ENCODE measurements at regions not wholly inside any gene's neighbourhood (a gene's known extent, or its start where the extent isn't known, plus 50 kb on each side); places are given as distances from the start of the nearest gene placed in this dataset.

- H3K4me1 ChIP-seq = no peaks in the 10 kb centered on the region
- DNase-seq = no peak
- H3K27ac ChIP-seq = no peak overlapping the region
- H3K9me3 ChIP-seq = no peaks in the 10 kb centered on the region
- intact Hi-C loops (cut with DNase I) = no loop called here
- H3K4me3 ChIP-seq (replicated peaks in 1 of 3) = no peak overlapping the region
- TF ChIP-seq POLR2A (IDR thresholded peaks at IDR 0.05) (no peak), CTCF (IDR thresholded peaks at IDR 0.05) (no peak)
- H3K27me3 ChIP-seq = no peaks in the 10 kb centered on the region
- 68 to 72% methylated on average over 8 of the region's 8 CpGs for WGBS, 2 donors
- H3K36me3 ChIP-seq = no peaks in the 10 kb centered on the region
Measured at GRCh38 chr15:27619204-27619603, 479.9 kb downstream of the OCA2 start.

DNA sequence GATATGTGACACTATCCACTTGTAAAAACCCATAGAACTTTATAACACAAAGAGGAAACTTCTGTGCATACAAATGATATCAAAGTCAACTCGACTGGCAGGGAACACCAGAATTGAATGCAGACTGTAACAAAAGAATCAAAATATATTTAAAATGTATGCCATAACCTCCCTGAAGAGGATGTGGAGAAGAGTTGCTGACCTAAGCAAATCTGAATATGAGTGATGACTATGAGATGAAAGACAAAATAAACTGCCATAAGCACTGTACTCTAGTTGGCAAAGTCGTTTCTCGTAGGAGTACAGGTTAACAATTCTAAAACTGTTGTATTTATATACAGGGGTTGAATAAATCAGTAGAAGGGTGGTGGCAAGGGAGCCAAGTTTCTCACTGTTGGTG, 482.1 kb downstream of the OCA2 start:
- no peaks in the 10 kb centered on the region for H3K9me3 ChIP-seq
- TF ChIP-seq POLR2A (IDR thresholded peaks at IDR 0.05) = no peak
- TF ChIP-seq CTCF (IDR thresholded peaks at IDR 0.05) = no peak
- H3K4me1 ChIP-seq = no peaks in the 10 kb centered on the region
- intact Hi-C loops (cut with DNase I) = no loop called here
- no peaks in the 10 kb centered on the region for H3K27me3 ChIP-seq
- no peak overlapping the region for H3K4me3 ChIP-seq (replicated peaks in 1 of 3)
- 77 to 82% methylated on average over 3 of the region's 3 CpGs for WGBS, 2 donors
- no peaks in the 10 kb centered on the region for H3K36me3 ChIP-seq
- no peak for DNase-seq
- H3K27ac ChIP-seq = no peak overlapping the region

GRCh38 chr15:27608248-27608647, 490.9 kb downstream of the OCA2 start:
- H3K4me3 ChIP-seq (replicated peaks in 1 of 3) = no peak overlapping the region
- WGBS, 2 donors = 71 to 75% methylated on average over 3 of the region's 3 CpGs
- H3K36me3 ChIP-seq = no peaks in the 10 kb centered on the region
- DNase-seq = no peak
- no peaks in the 10 kb centered on the region for H3K9me3 ChIP-seq
- intact Hi-C loops (cut with DNase I) = no loop called here
- TF ChIP-seq POLR2A (IDR thresholded peaks at IDR 0.05) (no peak), CTCF (IDR thresholded peaks at IDR 0.05) (no peak)
- H3K27me3 ChIP-seq = no peaks in the 10 kb centered on the region
- no peak overlapping the region for H3K27ac ChIP-seq
- H3K4me1 ChIP-seq = no peaks in the 10 kb centered on the region

DNA sequence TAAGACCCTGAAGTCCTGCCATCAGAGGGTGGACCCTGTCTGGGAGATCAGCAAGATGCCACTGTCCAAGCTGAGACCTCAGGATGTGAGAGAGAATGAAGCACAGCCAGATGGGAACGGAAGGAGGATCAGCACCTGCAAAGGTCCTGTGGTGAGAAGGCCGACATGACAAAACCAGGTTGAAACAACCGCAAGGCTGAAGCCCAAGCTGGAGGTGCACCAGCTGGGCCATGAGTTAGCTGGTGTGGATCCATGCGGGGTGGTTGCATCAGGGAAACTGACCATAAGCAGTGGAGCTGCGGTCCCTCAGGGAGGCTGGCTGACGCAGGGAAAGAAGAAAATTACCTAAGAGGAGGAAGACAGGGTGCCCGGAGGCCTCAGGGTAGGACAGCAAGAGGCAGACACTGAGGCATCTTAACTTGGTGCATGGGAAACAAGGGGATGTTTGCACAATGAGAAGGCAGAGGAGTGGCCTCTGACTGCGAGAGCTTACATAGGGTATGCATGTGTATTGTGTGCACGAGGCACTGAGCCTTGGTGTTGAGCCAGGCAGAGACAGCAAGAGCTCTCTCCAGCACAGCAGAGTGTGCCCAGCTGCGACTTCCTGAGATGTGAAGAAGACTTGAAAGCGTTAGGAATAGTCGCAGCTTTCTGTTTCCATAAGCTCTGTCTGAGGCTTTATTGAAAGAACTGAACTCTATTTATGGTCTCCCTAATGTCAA, 497.7 kb downstream of the OCA2 start:
- Histone ChIP-seq H3K27ac (no peak overlapping the region), H3K27me3 (no peaks in the 10 kb centered on the region), H3K4me1 (no peaks in the 10 kb centered on the region), H3K9me3 (no peaks in the 10 kb centered on the region), H3K36me3 (no peaks in the 10 kb centered on the region), H3K4me3 (replicated peaks in 1 of 3) (no peak overlapping the region)
- TF ChIP-seq POLR2A (IDR thresholded peaks at IDR 0.05) = no peak
- no peak for TF ChIP-seq CTCF (IDR thresholded peaks at IDR 0.05)
- intact Hi-C loops (cut with DNase I) = no loop called here
- WGBS, 2 donors = 61 to 62% methylated on average over 12 of the region's 12 CpGs
- DNase-seq = peak; percentile 33 to 41

GRCh38 chr15:27599034-27599433, 500.1 kb downstream of the OCA2 start:
- intact Hi-C loops (cut with DNase I) = no loop called here
- 55 to 67% methylated on average over 8 of the region's 8 CpGs for WGBS, 2 donors
- no peak for TF ChIP-seq CTCF (IDR thresholded peaks at IDR 0.05)
- no peak for TF ChIP-seq POLR2A (IDR thresholded peaks at IDR 0.05)

More at GRCh38 chr15:27599034-27599433, 500.1 kb downstream of the OCA2 start:
- H3K4me3 ChIP-seq (replicated peaks in 1 of 3) = no peak overlapping the region
- H3K27ac ChIP-seq = no peak overlapping the region
- no peaks in the 10 kb centered on the region for H3K4me1 ChIP-seq
- no peaks in the 10 kb centered on the region for H3K27me3 ChIP-seq
- H3K36me3 ChIP-seq = no peaks in the 10 kb centered on the region
- no peaks in the 10 kb centered on the region for H3K9me3 ChIP-seq
- no peak for DNase-seq

All from thyroid gland (tissue), 4 donors.